Ishikawa (cell line): ENCODE measurements at regions not wholly inside any gene's neighbourhood (a gene's known extent, or its start where the extent isn't known, plus 50 kb on each side); places are given as distances from the start of the nearest gene placed in this dataset.

ENCODE experiments used
- CEBPB ChIP-seq: IDR thresholded peaks from 2 replicates; pipeline ENCODE4 v1.6.1; 2012
- CREB1 ChIP-seq: IDR thresholded peaks from 2 replicates; pipeline ENCODE4 v1.6.1; 2012; ENCODE audit warnings: low read depth
- EGR1 ChIP-seq: IDR thresholded peaks from 2 replicates; pipeline ENCODE4 v1.6.1; 2012
- EP300 ChIP-seq: IDR thresholded peaks from 2 replicates; pipeline ENCODE4 v1.6.1; 2012; ENCODE audit warnings: borderline replicate concordance
- FOXM1 ChIP-seq: IDR thresholded peaks from 2 replicates; pipeline ENCODE4 v1.6.1; 2012; ENCODE audit warnings: low read depth, borderline replicate concordance
- MAX ChIP-seq: IDR thresholded peaks from 2 replicates; pipeline ENCODE4 v1.6.1; 2012
- NFIC ChIP-seq: IDR thresholded peaks from 2 replicates; pipeline ENCODE4 v1.6.1; 2012
- RAD21 ChIP-seq: IDR thresholded peaks from 2 replicates; pipeline ENCODE4 v1.6.1; 2012; ENCODE audit warnings: low read depth
- REST ChIP-seq: IDR thresholded peaks from 2 replicates; pipeline ENCODE4 v1.6.1; 2012; ENCODE audit warnings: low read depth, mild to moderate bottlenecking
- TAF1 ChIP-seq: IDR thresholded peaks from 2 replicates; pipeline ENCODE4 v1.6.1; 2012; ENCODE audit warnings: low read depth, mild to moderate bottlenecking
- TCF12 ChIP-seq: IDR thresholded peaks from 2 replicates; pipeline ENCODE4 v1.6.1; 2012; ENCODE audit warnings: low read depth
- TEAD4 ChIP-seq: IDR thresholded peaks from 2 replicates; pipeline ENCODE4 v1.6.1; 2012
- USF1 ChIP-seq: IDR thresholded peaks from 2 replicates; pipeline ENCODE4 v1.6.1; 2012
- YY1 ChIP-seq: IDR thresholded peaks from 2 replicates; pipeline ENCODE4 v1.6.1; 2012; ENCODE audit warnings: low read depth
- ZBTB7A ChIP-seq: IDR thresholded peaks from 2 replicates; pipeline ENCODE4 v1.6.1; 2012; ENCODE audit warnings: low read depth

DNA sequence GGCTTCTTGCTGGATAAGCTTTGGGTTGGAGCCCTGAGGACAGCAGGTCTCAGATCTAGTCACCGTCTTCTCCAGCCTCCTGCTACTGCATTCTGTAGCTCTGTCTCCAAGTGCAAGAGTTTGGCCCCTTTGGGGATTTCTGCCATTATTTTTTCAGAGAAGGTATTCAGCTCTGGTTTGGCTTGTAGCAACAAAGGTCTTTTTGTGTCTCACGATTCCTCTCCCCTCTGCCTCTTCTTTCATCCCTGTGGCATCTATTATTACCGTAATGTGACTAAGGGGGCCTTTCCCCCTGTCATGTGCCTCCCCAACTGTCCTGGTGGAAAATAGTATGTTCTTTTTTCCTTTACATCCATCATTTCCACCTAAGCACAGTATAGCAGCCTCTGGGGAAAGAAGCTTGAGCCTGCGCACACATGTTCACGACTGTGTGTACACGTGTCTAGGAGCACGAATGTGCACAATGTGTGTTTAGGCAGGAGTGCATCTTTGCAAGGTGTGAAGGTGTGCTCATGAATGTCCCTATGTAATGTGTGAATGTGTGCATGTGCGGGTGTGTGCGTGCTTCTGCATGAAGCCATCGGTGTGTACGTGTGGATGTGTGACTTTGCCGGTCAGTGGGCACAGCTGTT is 273.9 kb downstream of the ZNF536 start:
- TF ChIP-seq TAF1 (no peak), USF1 (no peak), YY1 (no peak), TCF12 (no peak), FOXM1 (no peak), CREB1 (no peak), TEAD4 (no peak), NFIC (no peak), ZBTB7A (no peak), REST (no peak), EP300 (no peak), MAX (no peak), RAD21 (no peak), CEBPB (no peak), EGR1 (no peak)

DNA sequence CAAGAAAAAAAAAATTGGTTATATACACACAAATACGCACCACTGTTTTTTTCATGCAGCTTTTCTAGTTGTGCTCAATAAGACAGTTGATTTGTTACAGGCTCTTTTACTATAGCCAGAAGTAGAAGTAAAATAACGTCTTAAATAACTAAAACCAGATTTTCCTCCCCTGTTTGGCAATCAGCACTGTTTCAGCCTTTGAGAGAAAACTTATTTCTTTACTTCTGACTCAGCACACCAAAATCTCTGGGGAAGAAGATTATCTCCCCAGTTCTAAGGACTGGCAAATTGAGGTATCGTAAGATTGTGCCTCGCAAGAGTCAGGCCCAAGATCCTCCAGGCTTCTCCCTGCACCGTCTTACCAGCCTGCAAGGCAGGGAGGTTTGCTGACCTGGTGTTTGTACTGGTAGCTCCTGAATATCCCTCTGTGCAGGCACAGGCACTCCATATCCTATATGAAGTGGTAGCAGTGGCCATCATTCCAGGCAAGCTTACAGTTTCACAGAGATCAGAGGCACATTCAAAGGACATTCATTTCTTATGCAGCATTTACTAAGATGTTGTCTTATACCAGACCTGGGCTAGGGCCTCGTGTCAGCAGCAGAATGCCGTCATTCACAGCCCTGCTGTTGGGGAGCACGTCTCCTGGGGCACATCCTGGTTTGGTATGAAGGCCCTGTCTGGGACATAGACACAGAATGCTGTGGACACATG is 268.2 kb downstream of the ZNF536 start:
- TF ChIP-seq CREB1: no peak

DNA sequence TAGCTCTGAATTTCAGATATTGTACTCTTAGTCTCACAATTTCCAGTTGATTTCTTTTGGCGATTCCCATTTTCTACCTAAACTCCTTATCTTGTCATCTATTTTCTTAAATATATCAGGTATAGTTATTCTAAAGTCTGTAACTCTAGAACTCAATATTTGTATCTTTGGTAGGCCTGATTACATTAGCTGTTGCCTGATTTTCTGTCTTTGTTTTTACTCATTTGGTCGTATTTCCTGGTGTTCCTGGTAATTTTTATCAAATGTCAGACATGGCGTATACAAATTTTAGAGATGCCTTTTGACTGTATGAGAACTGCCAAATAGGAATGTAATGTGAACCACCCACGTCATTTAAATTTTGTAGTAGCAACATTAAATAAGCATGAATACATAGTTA is 266.7 kb downstream of the ZNF536 start:
- TF ChIP-seq YY1 (no peak), EGR1 (no peak), TAF1 (no peak), CEBPB (no peak), USF1 (no peak), MAX (no peak), NFIC (no peak), TCF12 (no peak), ZBTB7A (no peak), REST (no peak)

DNA sequence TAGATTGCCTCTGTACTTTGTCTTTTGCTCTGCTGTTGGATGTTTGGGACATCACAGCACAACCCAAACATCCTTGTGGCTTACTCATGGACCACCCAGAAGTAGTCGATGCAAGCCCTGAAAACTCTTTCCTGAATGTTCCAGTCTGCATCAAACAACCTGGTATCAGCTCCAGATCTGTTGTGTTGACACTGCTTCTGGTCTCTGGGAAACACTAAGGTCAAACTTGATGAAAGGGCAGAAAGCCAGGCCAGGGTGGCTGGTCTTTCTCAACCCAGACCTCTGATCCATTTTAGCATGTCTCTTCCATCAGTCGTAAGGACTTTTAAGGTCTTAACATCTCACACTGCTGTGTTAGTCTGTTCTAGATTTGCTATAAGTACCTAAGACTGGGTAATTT is 265.7 kb downstream of the ZNF536 start:
- no peak for TF ChIP-seq REST
- no peak for TF ChIP-seq FOXM1
- TF ChIP-seq USF1: no peak
- no peak for TF ChIP-seq YY1
- TF ChIP-seq TEAD4: no peak
- TF ChIP-seq CREB1: no peak
- no peak for TF ChIP-seq CEBPB
- TF ChIP-seq MAX: no peak
- TF ChIP-seq TAF1: no peak
- TF ChIP-seq NFIC: no peak
- no peak for TF ChIP-seq EGR1
- TF ChIP-seq TCF12: no peak
- no peak for TF ChIP-seq RAD21
- no peak for TF ChIP-seq ZBTB7A
- no peak for TF ChIP-seq EP300
